ENCODE measurements at regions not wholly inside any gene's neighbourhood (a gene's known extent, or its start where the extent isn't known, plus 50 kb on each side); places are given as distances from the start of the nearest gene placed in this dataset.

DNA sequence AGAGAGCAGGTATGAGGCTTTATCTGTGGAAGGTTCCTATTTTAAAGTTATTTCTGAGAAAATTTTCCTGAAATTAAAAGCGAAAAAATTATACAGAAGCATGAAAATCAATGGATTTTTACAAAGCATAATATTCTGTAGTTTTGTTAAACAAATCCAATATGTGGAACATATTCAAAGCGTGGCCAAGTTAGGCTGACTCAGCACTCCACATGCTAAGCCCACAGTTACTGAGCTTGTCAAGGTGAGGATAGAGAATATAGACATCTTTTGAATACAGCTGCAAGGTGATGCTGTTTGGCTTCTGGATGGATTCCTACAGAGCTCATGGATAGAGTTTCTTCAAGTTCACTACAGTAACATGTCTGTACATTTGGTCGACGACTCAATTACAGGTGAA lies 302.5 kb downstream of the C3orf38 start:
- TF ChIP-seq, protein P1, sequence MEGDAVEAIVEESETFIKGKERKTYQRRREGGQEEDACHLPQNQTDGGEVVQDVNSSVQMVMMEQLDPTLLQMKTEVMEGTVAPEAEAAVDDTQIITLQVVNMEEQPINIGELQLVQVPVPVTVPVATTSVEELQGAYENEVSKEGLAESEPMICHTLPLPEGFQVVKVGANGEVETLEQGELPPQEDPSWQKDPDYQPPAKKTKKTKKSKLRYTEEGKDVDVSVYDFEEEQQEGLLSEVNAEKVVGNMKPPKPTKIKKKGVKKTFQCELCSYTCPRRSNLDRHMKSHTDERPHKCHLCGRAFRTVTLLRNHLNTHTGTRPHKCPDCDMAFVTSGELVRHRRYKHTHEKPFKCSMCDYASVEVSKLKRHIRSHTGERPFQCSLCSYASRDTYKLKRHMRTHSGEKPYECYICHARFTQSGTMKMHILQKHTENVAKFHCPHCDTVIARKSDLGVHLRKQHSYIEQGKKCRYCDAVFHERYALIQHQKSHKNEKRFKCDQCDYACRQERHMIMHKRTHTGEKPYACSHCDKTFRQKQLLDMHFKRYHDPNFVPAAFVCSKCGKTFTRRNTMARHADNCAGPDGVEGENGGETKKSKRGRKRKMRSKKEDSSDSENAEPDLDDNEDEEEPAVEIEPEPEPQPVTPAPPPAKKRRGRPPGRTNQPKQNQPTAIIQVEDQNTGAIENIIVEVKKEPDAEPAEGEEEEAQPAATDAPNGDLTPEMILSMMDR (IDR thresholded peaks at IDR 0.05) = no peak
- TF ChIP-seq POLR2A (IDR thresholded peaks at IDR 0.05) = no peak
- no peak for TF ChIP-seq EP300 (IDR thresholded peaks at IDR 0.05; ENCODE audit: low read depth)

Measured in transverse colon (tissue), 3 donors.